ENCODE measurements at regions not wholly inside any gene's neighbourhood (a gene's known extent, or its start where the extent isn't known, plus 50 kb on each side); places are given as distances from the start of the nearest gene placed in this dataset.

DNA sequence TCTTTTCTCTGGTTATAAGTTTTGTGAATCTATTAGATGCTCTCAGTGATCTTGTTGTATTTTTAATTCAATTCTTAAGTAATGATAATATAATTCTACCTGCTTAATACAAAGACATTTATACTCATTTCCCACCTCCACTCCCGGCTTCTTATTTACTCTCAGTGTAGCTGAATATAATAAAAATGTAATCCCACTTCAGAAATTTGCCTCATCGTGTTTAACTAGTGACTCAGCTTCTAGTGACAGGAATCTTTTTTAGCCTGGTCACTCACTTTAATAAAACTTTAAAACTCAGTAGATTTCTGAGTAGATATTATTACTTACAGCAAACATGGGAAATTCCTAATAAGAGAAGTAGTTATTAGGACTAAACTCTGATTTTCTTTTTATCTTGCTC lies 1506.2 kb upstream of the LRRTM3 start:
- TF ChIP-seq CTCF (IDR thresholded peaks at IDR 0.05): no peak
- TF ChIP-seq POLR2AphosphoS5 (IDR thresholded peaks at IDR 0.05): no peak
